ENCODE measurements at regions not wholly inside any gene's neighbourhood (a gene's known extent, or its start where the extent isn't known, plus 50 kb on each side); places are given as distances from the start of the nearest gene placed in this dataset.

GRCh38 chr13:72039126-72039525 is 172.1 kb upstream of the DACH1 start:
- DNase-seq (ENCODE audit: low read depth in 2 of 3, low spot score in 2 of 3) = no peak

- DNase-seq (ENCODE audit: low read depth in 2 of 3, low spot score in 2 of 3) = no peak
Observed at GRCh38 chr13:72029981-72030380, 163.0 kb upstream of the DACH1 start.

- DNase-seq (ENCODE audit: low read depth in 2 of 3, low spot score in 2 of 3) = no peak
Observed at GRCh38 chr13:72025836-72026235, 158.8 kb upstream of the DACH1 start.

GRCh38 chr13:72023895-72024294 is 156.9 kb upstream of the DACH1 start:
- DNase-seq (ENCODE audit: low read depth in 2 of 3, low spot score in 2 of 3) = no peak

GRCh38 chr13:72005455-72005854 is 138.5 kb upstream of the DACH1 start:
- DNase-seq (ENCODE audit: low read depth in 2 of 3, low spot score in 2 of 3) = no peak

GRCh38 chr13:72004784-72005374 is 137.9 kb upstream of the DACH1 start:
- DNase-seq (ENCODE audit: low read depth in 2 of 3, low spot score in 2 of 3) = no peak

GRCh38 chr13:72004246-72004645 is 137.2 kb upstream of the DACH1 start:
- no peak for DNase-seq (ENCODE audit: low read depth in 2 of 3, low spot score in 2 of 3)

- DNase-seq (ENCODE audit: low read depth in 2 of 3, low spot score in 2 of 3) = no peak
Observed at GRCh38 chr13:71998223-71998622, 131.2 kb upstream of the DACH1 start.

GRCh38 chr13:71979616-71980015 is 112.6 kb upstream of the DACH1 start:
- no peak for DNase-seq (ENCODE audit: low read depth in 2 of 3, low spot score in 2 of 3)

GRCh38 chr13:71977028-71977427 is 110.0 kb upstream of the DACH1 start:
- DNase-seq (ENCODE audit: low read depth in 2 of 3, low spot score in 2 of 3) = no peak

GRCh38 chr13:71967990-71968389 is 101.0 kb upstream of the DACH1 start:
- no peak for DNase-seq (ENCODE audit: low read depth in 2 of 3, low spot score in 2 of 3)

- DNase-seq (ENCODE audit: low read depth in 2 of 3, low spot score in 2 of 3) = no peak
Observed at GRCh38 chr13:71964491-71965100, 97.6 kb upstream of the DACH1 start.

- no peak for DNase-seq (ENCODE audit: low read depth in 2 of 3, low spot score in 2 of 3)
Observed at GRCh38 chr13:71962735-71963134, 95.7 kb upstream of the DACH1 start.

GRCh38 chr13:71962126-71962525 is 95.1 kb upstream of the DACH1 start:
- DNase-seq (ENCODE audit: low read depth in 2 of 3, low spot score in 2 of 3) = no peak

GRCh38 chr13:71949441-71949840 is 82.4 kb upstream of the DACH1 start:
- no peak for DNase-seq (ENCODE audit: low read depth in 2 of 3, low spot score in 2 of 3)

- no peak for DNase-seq (ENCODE audit: low read depth in 2 of 3, low spot score in 2 of 3)
Observed at GRCh38 chr13:71939186-71939585, 72.2 kb upstream of the DACH1 start.

- no peak for DNase-seq (ENCODE audit: low read depth in 2 of 3, low spot score in 2 of 3)
Observed at GRCh38 chr13:71935166-71935840, 68.3 kb upstream of the DACH1 start.

- DNase-seq (ENCODE audit: low read depth in 2 of 3, low spot score in 2 of 3) = no peak
Observed at GRCh38 chr13:71924931-71925330, 57.9 kb upstream of the DACH1 start.

GRCh38 chr13:71922194-71922593 is 55.2 kb upstream of the DACH1 start:
- no peak for DNase-seq (ENCODE audit: low read depth in 2 of 3, low spot score in 2 of 3)

Data from activated CD8-positive, alpha-beta memory T cell treated with anti-CD3 and anti-CD28 coated beads for 48 hours (primary cell).